Loucy (cell line): ENCODE measurements at regions not wholly inside any gene's neighbourhood (a gene's known extent, or its start where the extent isn't known, plus 50 kb on each side); places are given as distances from the start of the nearest gene placed in this dataset.

ENCODE experiments used
- H2AFZ ChIP-seq: fragments of 200-600 bp; sonication (generic); 2 replicates; pipeline ENCODE4 v1.6.0; 2016; ENCODE audit warnings: antibody characterized with exemption, mild to moderate bottlenecking, low read length, moderate library complexity
- H3F3A ChIP-seq: fragments of 200-600 bp; 2 replicates; pipeline ENCODE4 v1.6.0; 2016; ENCODE audit warnings: antibody characterized with exemption, low read depth, mild to moderate bottlenecking
- H3K27me3 ChIP-seq: fragments of 200-600 bp; sonication (generic); 2 replicates; pipeline ENCODE4 v1.6.1; 2014; ENCODE audit warnings: low read length, mild to moderate bottlenecking; ENCODE audit not compliant: insufficient read depth, poor library complexity, severe bottlenecking
- H3K36me3 ChIP-seq: fragments of 200-600 bp; sonication (generic); 2 replicates; pipeline ENCODE4 v1.6.1; 2016; ENCODE audit warnings: low read length; ENCODE audit not compliant: insufficient read depth
- H3K4me1 ChIP-seq: fragments of 200-600 bp; sonication (generic); 2 replicates; pipeline ENCODE4 v1.5.1; 2014; ENCODE audit warnings: low read length, mild to moderate bottlenecking; ENCODE audit not compliant: insufficient read depth, poor library complexity, severe bottlenecking
- H3K4me2 ChIP-seq: fragments of 200-600 bp; sonication (generic); 2 replicates; pipeline ENCODE4 v1.6.0; 2014; ENCODE audit warnings: antibody characterized with exemption, low read length, low read depth, mild to moderate bottlenecking; ENCODE audit not compliant: poor library complexity, severe bottlenecking
- H3K4me3 ChIP-seq: fragments of 200-600 bp; sonication (generic); 2 replicates; pipeline ENCODE4 v1.5.1; 2014; ENCODE audit warnings: low read length, mild to moderate bottlenecking, mixed read lengths; ENCODE audit not compliant: poor library complexity, severe bottlenecking
- H3K79me2 ChIP-seq: fragments of 200-600 bp; sonication (generic); 2 replicates; pipeline ENCODE4 v1.6.1; 2014; ENCODE audit warnings: low read length; ENCODE audit not compliant: insufficient read depth
- H3K9ac ChIP-seq: fragments of 200-600 bp; sonication (generic); 2 replicates; pipeline ENCODE4 v1.6.0; 2014; ENCODE audit warnings: mild to moderate bottlenecking, low read depth, low read length, moderate library complexity; ENCODE audit not compliant: poor library complexity, severe bottlenecking
- H3K9me2 ChIP-seq: fragments of 200-600 bp; sonication (generic); replicated peaks from 2 replicates; pipeline ENCODE4 v1.6.1; 2016; ENCODE audit warnings: low read depth, low read length, mixed read lengths
- H3K9me3 ChIP-seq: fragments of 200-600 bp; sonication (generic); 2 replicates; pipeline ENCODE4 v1.6.1; 2014; ENCODE audit warnings: mild to moderate bottlenecking, antibody characterized with exemption, low read length, low read depth; ENCODE audit not compliant: insufficient read depth
- H4K20me1 ChIP-seq: fragments of 200-600 bp; sonication (generic); 2 replicates; pipeline ENCODE4 v1.6.0; 2014; ENCODE audit warnings: antibody characterized with exemption, low read length, mild to moderate bottlenecking; ENCODE audit not compliant: insufficient read depth, poor library complexity, severe bottlenecking
- CTCF ChIP-seq: fragments of 200-600 bp; sonication (generic); conservative IDR thresholded peaks from 2 replicates; pipeline ENCODE4 v1.5.1; 2014; ENCODE audit warnings: mild to moderate bottlenecking, antibody characterized with exemption, low read length
- EZH2phosphoT487 ChIP-seq: fragments of 200-600 bp; IDR thresholded peaks from 2 replicates; pipeline ENCODE4 v1.6.1; 2018; ENCODE audit warnings: antibody characterized with exemption, mild to moderate bottlenecking, moderate library complexity, borderline replicate concordance

- H3K79me2 ChIP-seq, result no peaks in the 10 kb centered on the region
- no peaks in the 10 kb centered on the region for H3K36me3 ChIP-seq
- H2AFZ ChIP-seq, result no peak overlapping the region
- no peaks in the 10 kb centered on the region for H3K9me2 ChIP-seq
- no peak overlapping the region for H3K4me3 ChIP-seq
- no peaks in the 10 kb centered on the region for H4K20me1 ChIP-seq
- TF ChIP-seq CTCF (no peak), EZH2phosphoT487 (no peak)
- H3K27me3 ChIP-seq, result no peaks in the 10 kb centered on the region
- H3K4me1 ChIP-seq, result peaks cover 42% of the 10 kb centered on the region
- no peaks in the 10 kb centered on the region for H3F3A ChIP-seq
- H3K9ac ChIP-seq, result no peak overlapping the region
- H3K4me2 ChIP-seq, result no peak overlapping the region
- H3K9me3 ChIP-seq, result no peaks in the 10 kb centered on the region
Measured at GRCh38 chr5:34585601-34586104, 70.5 kb upstream of the RAI14 start.

DNA sequence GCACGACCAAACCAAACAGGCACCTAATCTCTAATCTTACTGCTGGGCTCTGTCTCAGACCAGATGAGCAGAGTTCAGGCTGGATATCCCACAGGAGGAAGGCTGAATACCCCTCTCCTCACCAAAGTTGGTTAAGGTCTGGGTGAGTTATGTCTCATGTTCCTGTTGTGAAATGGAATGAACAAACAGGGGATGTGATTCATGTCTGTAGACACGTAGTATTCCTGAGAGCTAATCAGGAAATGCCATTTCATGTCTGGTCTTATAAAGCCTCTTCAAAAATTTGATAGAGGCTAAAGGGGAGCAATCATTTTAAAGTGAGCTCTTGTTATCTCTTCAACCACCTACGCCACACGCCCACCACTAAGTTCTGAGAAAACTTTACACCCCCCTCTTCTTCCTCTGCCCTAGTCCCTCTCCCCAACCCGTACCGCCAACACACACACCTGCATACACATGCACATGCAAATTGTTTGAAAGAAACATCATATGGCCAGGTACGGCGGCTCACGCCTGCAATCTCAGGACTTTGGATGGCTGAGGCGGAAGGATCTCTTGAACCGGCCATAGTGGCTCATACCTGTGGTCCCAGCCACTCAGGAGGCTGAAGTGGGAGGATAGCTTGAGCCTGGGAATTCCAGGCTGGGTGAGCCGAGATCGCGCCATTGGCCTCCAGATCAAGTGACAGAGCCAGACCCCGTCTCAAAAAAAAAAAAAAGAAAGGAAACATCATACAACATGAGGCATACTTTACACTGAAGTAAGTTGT lies 69.8 kb upstream of the RAI14 start:
- H3K9me3 ChIP-seq, result no peaks in the 10 kb centered on the region
- H3K36me3 ChIP-seq, result no peaks in the 10 kb centered on the region
- H3K79me2 ChIP-seq, result no peaks in the 10 kb centered on the region
- H3K27me3 ChIP-seq, result no peaks in the 10 kb centered on the region
- H2AFZ ChIP-seq, result no peak overlapping the region
- no peak overlapping the region for H3K4me3 ChIP-seq
- H4K20me1 ChIP-seq, result no peaks in the 10 kb centered on the region
- H3K9me2 ChIP-seq, result no peaks in the 10 kb centered on the region
- H3K9ac ChIP-seq, result no peak overlapping the region
- H3K4me2 ChIP-seq, result no peak overlapping the region
- H3K4me1 ChIP-seq, result peaks cover 42% of the 10 kb centered on the region
- no peaks in the 10 kb centered on the region for H3F3A ChIP-seq
- no peak for TF ChIP-seq CTCF
- TF ChIP-seq EZH2phosphoT487, result no peak

DNA sequence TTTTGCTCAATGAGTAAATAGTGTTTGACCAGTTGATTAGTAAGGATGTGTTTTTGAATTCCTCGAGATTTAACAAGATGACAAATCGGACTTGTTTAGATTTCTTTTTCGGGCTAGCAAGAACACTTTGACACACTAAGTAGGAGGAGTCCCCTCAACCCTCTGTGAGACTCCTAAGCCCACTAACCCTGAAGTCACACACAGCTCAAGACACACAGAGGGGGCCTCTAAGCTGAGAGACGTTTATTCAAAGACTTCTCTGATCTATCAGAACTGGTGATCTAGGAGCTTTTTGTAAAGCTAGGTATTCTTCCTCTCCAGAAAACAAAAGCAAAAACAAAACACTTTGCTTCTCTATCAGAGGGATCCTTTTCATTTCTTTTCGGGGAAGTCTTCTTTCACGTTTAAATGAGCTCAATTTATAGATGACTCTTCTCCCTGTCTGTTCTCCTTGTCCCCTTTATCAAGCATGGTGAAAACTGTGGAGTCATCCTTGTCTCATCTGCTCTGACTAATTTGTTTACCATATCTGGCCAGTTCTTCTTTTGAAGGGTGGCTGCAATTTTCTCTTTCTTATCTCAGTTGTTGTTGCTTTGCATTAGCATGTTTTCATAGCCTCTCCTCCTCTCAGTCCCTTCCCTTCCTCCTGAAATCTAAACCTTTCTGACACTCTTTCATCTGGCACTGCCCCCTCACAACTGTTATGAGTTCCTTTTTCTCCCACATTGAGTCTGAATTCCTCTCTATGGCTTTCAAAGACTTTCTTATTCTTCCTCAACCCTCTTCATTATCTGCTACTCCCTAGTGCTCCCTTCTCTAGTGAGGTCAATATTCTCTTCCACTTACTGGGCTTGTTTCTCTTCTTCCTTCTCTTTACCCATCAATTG lies 68.5 kb upstream of the RAI14 start:
- Histone ChIP-seq H3K79me2 (no peaks in the 10 kb centered on the region), H4K20me1 (no peaks in the 10 kb centered on the region), H2AFZ (peak overlapping the region; percentile 38), H3K36me3 (no peaks in the 10 kb centered on the region), H3K9me2 (no peaks in the 10 kb centered on the region), H3K9ac (no peak overlapping the region), H3K9me3 (no peaks in the 10 kb centered on the region), H3F3A (no peaks in the 10 kb centered on the region), H3K4me3 (no peak overlapping the region), H3K4me1 (peaks cover 42% of the 10 kb centered on the region), H3K4me2 (peak overlapping the region; percentile 6), H3K27me3 (no peaks in the 10 kb centered on the region)
- TF ChIP-seq CTCF (no peak), EZH2phosphoT487 (no peak)
